Neural cell (in vitro differentiated cells): ENCODE measurements at regions not wholly inside any gene's neighbourhood (a gene's known extent, or its start where the extent isn't known, plus 50 kb on each side); places are given as distances from the start of the nearest gene placed in this dataset.

Experiments used
- H2AFZ ChIP-seq: fragments of 200-600, 300-800 bp; sonication (generic), shearing (Covaris generic); 2 replicates; pipeline ENCODE4 v1.6.0; 2014; ENCODE audit warnings: low read depth, mild to moderate bottlenecking, antibody characterized with exemption, low read length, moderate library complexity
- H3F3A ChIP-seq: fragments of 200-600 bp; shearing (Covaris generic); 2 replicates; pipeline ENCODE4 v1.6.1; 2016; ENCODE audit warnings: mild to moderate bottlenecking, moderate library complexity, mixed read lengths, antibody characterized with exemption, low read length; ENCODE audit not compliant: insufficient read depth, poor library complexity, severe bottlenecking
- H3K27ac ChIP-seq: fragments of 200-600, 300-800 bp; sonication (generic), shearing (Covaris generic); 2 replicates; pipeline ENCODE4 v1.5.1; 2014; ENCODE audit warnings: mild to moderate bottlenecking, low read length, moderate library complexity
- H3K27me3 ChIP-seq: fragments of 300-800, 200-600 bp; sonication (generic), shearing (Covaris generic); 2 replicates; pipeline ENCODE4 v1.6.0; 2014; ENCODE audit warnings: mild to moderate bottlenecking, low read depth, low read length, moderate library complexity; ENCODE audit not compliant: insufficient read depth
- H3K36me3 ChIP-seq: fragments of 300-800, 200-600 bp; sonication (generic), shearing (Covaris generic); 2 replicates; pipeline ENCODE4 v1.5.1; 2014; ENCODE audit warnings: mild to moderate bottlenecking, antibody characterized with exemption, low read length, moderate library complexity; ENCODE audit not compliant: insufficient read depth
- H3K4me2 ChIP-seq: fragments of 300-800, 200-600 bp; sonication (generic), shearing (Covaris generic); 2 replicates; pipeline ENCODE4 v1.6.0; 2014; ENCODE audit warnings: mild to moderate bottlenecking, low read length
- H3K4me3 ChIP-seq: fragments of 300-800, 200-600 bp; sonication (generic), shearing (Covaris generic); 2 replicates; pipeline ENCODE4 v1.5.1; 2014; ENCODE audit warnings: mild to moderate bottlenecking, low read length, moderate library complexity
- H3K79me2 ChIP-seq: fragments of 200-600 bp; shearing (Covaris generic); replicated peaks from 2 replicates; pipeline ENCODE4 v1.6.0; 2014; ENCODE audit warnings: mild to moderate bottlenecking, low read length, moderate library complexity; ENCODE audit not compliant: insufficient read depth
- H3K9ac ChIP-seq: fragments of 300-800, 200-600 bp; sonication (generic), shearing (Covaris generic); 2 replicates; pipeline ENCODE4 v1.6.1; 2016; ENCODE audit warnings: mild to moderate bottlenecking, low read length, mixed read lengths
- H3K9me2 ChIP-seq: fragments of 200-600 bp; shearing (Covaris generic); 2 replicates; pipeline ENCODE4 v1.6.1; 2016; ENCODE audit warnings: mild to moderate bottlenecking, low read length, mixed read lengths; ENCODE audit not compliant: insufficient read depth
- H3K9me3 ChIP-seq: fragments of 200-600, 300-800 bp; sonication (generic), shearing (Covaris generic); 2 replicates; pipeline ENCODE4 v1.6.1; 2016; ENCODE audit warnings: mild to moderate bottlenecking, mixed run types, low read length, moderate library complexity, mixed read lengths
- H4K20me1 ChIP-seq: fragments of 200-600 bp; shearing (Covaris generic); 2 replicates; pipeline ENCODE4 v1.6.1; 2016; ENCODE audit warnings: mild to moderate bottlenecking, mixed run types; ENCODE audit not compliant: insufficient read depth
- EP300 ChIP-seq: fragments of 450-650 bp; conservative IDR thresholded peaks from 2 replicates; pipeline ENCODE4 v1.6.1; 2014; ENCODE audit warnings: antibody characterized with exemption, mild to moderate bottlenecking, moderate library complexity; ENCODE audit not compliant: poor library complexity, severe bottlenecking
- EZH2 ChIP-seq: fragments of 200-600, 300-800 bp; shearing (Covaris generic), sonication (generic); IDR thresholded peaks from 2 replicates; pipeline ENCODE4 v1.6.1; 2014; ENCODE audit warnings: antibody characterized with exemption, low read length, borderline replicate concordance, mild to moderate bottlenecking; ENCODE audit not compliant: insufficient read depth, poor library complexity, severe bottlenecking
- MXI1 ChIP-seq: fragments of 450-650 bp; conservative IDR thresholded peaks from 2 replicates; pipeline ENCODE4 v1.6.1; 2014; ENCODE audit warnings: antibody characterized with exemption, mild to moderate bottlenecking; ENCODE audit not compliant: poor library complexity, severe bottlenecking
- POLR2AphosphoS5 ChIP-seq: IDR thresholded peaks from 2 replicates; pipeline ENCODE4 v1.6.1; 2012
- RAD21 ChIP-seq: fragments of 450-650 bp; conservative IDR thresholded peaks from 2 replicates; pipeline ENCODE4 v1.6.1; 2014; ENCODE audit warnings: antibody characterized with exemption, mild to moderate bottlenecking, moderate library complexity
- REST ChIP-seq: IDR thresholded peaks from 2 replicates; pipeline ENCODE4 v1.6.1; 2012; ENCODE audit warnings: borderline replicate concordance
- SMC3 ChIP-seq: fragments of 450-650 bp; conservative IDR thresholded peaks from 2 replicates; pipeline ENCODE4 v1.6.1; 2014; ENCODE audit warnings: antibody characterized with exemption, mild to moderate bottlenecking, moderate library complexity; ENCODE audit not compliant: poor library complexity
- TAF1 ChIP-seq: IDR thresholded peaks from 2 replicates; pipeline ENCODE4 v1.6.1; 2012; ENCODE audit warnings: low read depth
- TF ChIP-seq, protein P1 (sequence below): fragments of 450-650 bp; IDR thresholded peaks from 2 replicates; pipeline ENCODE4 v1.5.1; 2014; ENCODE audit warnings: antibody characterized with exemption, mild to moderate bottlenecking, moderate library complexity; ENCODE audit not compliant: poor library complexity, severe bottlenecking

DNA sequence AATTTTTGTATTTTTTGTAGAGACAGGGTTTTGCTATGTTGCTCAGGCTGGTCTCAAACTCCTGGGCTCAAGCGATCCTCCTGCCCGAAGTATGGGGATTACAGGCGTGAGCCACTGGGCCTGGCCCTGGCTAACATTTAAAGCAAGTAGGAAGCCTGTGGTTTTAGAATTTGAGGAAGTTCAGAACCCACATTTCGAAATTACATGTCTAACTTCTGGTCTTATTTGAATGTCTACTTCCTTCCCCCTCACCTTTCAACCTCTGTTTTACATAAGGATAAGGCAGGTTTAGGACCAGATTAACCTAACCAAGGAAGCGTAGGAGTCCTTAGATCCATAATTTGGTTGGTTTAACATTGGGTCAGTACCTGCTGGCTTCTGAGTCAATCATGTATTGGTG, 120.5 kb upstream of the PROK2 start:
- Histone ChIP-seq H3K27ac (no peak overlapping the region), H3K4me2 (no peak overlapping the region), H3K4me3 (no peak overlapping the region), H2AFZ (no peak overlapping the region), H3K9me2 (no peaks in the 10 kb centered on the region), H3K9me3 (no peaks in the 10 kb centered on the region), H3K27me3 (no peaks in the 10 kb centered on the region), H3F3A (no peaks in the 10 kb centered on the region), H3K36me3 (no peaks in the 10 kb centered on the region), H3K79me2 (no peaks in the 10 kb centered on the region), H3K9ac (no peak overlapping the region), H4K20me1 (no peaks in the 10 kb centered on the region)
- TF ChIP-seq EP300 (no peak), REST (no peak), POLR2AphosphoS5 (no peak), EZH2 (no peak), TAF1 (no peak), RAD21 (no peak), MXI1 (no peak), SMC3 (no peak)
- TF ChIP-seq, protein P1, sequence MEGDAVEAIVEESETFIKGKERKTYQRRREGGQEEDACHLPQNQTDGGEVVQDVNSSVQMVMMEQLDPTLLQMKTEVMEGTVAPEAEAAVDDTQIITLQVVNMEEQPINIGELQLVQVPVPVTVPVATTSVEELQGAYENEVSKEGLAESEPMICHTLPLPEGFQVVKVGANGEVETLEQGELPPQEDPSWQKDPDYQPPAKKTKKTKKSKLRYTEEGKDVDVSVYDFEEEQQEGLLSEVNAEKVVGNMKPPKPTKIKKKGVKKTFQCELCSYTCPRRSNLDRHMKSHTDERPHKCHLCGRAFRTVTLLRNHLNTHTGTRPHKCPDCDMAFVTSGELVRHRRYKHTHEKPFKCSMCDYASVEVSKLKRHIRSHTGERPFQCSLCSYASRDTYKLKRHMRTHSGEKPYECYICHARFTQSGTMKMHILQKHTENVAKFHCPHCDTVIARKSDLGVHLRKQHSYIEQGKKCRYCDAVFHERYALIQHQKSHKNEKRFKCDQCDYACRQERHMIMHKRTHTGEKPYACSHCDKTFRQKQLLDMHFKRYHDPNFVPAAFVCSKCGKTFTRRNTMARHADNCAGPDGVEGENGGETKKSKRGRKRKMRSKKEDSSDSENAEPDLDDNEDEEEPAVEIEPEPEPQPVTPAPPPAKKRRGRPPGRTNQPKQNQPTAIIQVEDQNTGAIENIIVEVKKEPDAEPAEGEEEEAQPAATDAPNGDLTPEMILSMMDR: no peak

DNA sequence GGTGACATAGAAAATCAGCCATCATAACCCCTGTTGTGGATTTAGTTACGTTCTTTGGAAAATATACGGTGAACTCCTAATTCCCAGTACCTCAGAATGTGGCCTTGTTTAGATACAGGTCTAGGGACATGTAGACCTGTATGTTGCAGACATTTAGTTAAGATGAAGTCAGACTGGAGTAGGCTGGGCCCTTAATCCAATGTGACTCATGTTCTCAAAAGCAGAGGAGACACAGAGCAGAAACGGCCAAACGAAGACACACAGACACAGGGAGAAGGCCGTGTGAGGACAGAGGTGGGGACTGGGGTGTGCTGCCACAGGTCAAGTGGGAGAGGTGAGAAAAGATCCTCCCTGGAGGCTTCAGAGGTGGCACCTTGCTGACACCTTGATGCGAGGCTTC, 119.0 kb upstream of the PROK2 start:
- TF ChIP-seq SMC3 (no peak), MXI1 (no peak), REST (no peak), EZH2 (no peak), RAD21 (no peak), POLR2AphosphoS5 (no peak), EP300 (no peak)
- TF ChIP-seq, protein P1: no peak
- Histone ChIP-seq H3K27me3 (no peaks in the 10 kb centered on the region), H3K79me2 (no peaks in the 10 kb centered on the region), H3K36me3 (no peaks in the 10 kb centered on the region), H3F3A (no peaks in the 10 kb centered on the region), H2AFZ (no peak overlapping the region), H3K9me2 (no peaks in the 10 kb centered on the region), H3K27ac (no peak overlapping the region), H3K9me3 (no peaks in the 10 kb centered on the region), H3K9ac (no peak overlapping the region), H3K4me3 (no peak overlapping the region), H3K4me2 (no peak overlapping the region), H4K20me1 (no peaks in the 10 kb centered on the region)
